ENCODE measurements at regions not wholly inside any gene's neighbourhood (a gene's known extent, or its start where the extent isn't known, plus 50 kb on each side); places are given as distances from the start of the nearest gene placed in this dataset.

- Mint-ChIP-seq H3K4me3 (ENCODE audit: unreplicated experiment) (no peak overlapping the region), H3K4me1 (ENCODE audit: insufficient read depth, unreplicated experiment) (peaks cover 12% of the 10 kb centered on the region), H3K27ac (ENCODE audit: low read depth, unreplicated experiment) (no peak overlapping the region), H3K36me3 (ENCODE audit: insufficient read depth, unreplicated experiment) (no peaks in the 10 kb centered on the region), H3K27me3 (ENCODE audit: insufficient read depth, unreplicated experiment) (no peaks in the 10 kb centered on the region), H3K9me3 (ENCODE audit: unreplicated experiment) (no peaks in the 10 kb centered on the region)
- no TSS peak for BruUV-seq (replicated peaks)
- intact Hi-C loops (cut with micrococcal nuclease): no loop called here
- POLR2A ChIA-PET: interaction anchor here (0.6 kb wide), 1 partner anchor 48 kb away, joined by 4 read pairs; no protein-coding TSS in a partner anchor
- no peak for DNase-seq (ENCODE audit: unreplicated experiment)
- CTCF ChIA-PET: interaction anchor here (0.6 kb wide), 1 partner anchor 450 kb away, joined by 7 read pairs; no protein-coding TSS in a partner anchor
- TF ChIP-seq, protein P1, sequence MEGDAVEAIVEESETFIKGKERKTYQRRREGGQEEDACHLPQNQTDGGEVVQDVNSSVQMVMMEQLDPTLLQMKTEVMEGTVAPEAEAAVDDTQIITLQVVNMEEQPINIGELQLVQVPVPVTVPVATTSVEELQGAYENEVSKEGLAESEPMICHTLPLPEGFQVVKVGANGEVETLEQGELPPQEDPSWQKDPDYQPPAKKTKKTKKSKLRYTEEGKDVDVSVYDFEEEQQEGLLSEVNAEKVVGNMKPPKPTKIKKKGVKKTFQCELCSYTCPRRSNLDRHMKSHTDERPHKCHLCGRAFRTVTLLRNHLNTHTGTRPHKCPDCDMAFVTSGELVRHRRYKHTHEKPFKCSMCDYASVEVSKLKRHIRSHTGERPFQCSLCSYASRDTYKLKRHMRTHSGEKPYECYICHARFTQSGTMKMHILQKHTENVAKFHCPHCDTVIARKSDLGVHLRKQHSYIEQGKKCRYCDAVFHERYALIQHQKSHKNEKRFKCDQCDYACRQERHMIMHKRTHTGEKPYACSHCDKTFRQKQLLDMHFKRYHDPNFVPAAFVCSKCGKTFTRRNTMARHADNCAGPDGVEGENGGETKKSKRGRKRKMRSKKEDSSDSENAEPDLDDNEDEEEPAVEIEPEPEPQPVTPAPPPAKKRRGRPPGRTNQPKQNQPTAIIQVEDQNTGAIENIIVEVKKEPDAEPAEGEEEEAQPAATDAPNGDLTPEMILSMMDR (IDR thresholded peaks at IDR 0.05; ENCODE audit: unreplicated experiment): no peak
Observed at GRCh38 chr6:15791448-15792181, 128.8 kb upstream of the DTNBP1 start.

- Mint-ChIP-seq H3K36me3 (ENCODE audit: insufficient read depth, unreplicated experiment) (no peaks in the 10 kb centered on the region), H3K4me1 (ENCODE audit: insufficient read depth, unreplicated experiment) (peaks cover 6% of the 10 kb centered on the region)
- CTCF ChIA-PET: no interaction called here
Observed at GRCh38 chr6:15790116-15790515, 127.3 kb upstream of the DTNBP1 start.

DNA sequence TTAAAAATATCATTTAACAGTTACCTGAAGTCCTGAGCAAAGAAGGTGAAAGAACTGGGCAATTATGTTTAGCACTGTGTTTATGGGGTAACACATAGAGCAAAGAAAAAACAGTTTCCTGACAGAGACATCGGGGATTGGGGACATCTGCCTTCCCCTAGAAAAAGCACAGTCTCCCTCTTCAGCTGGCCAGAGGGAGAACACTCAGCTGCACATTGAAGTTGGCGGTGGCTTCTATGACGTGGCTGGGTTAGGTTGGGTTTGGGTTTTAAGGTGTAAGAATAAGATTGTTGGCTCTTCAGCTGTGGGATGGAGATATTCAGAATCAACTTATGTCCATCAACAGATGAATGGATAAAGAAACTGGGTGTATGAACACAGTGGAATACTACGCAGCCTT is 124.0 kb upstream of the DTNBP1 start:
- Mint-ChIP-seq H3K36me3 (ENCODE audit: insufficient read depth, unreplicated experiment) (no peaks in the 10 kb centered on the region), H3K27me3 (ENCODE audit: insufficient read depth, unreplicated experiment) (no peaks in the 10 kb centered on the region), H3K4me3 (ENCODE audit: unreplicated experiment) (no peak overlapping the region), H3K27ac (ENCODE audit: low read depth, unreplicated experiment) (no peak overlapping the region), H3K9me3 (ENCODE audit: unreplicated experiment) (no peaks in the 10 kb centered on the region), H3K4me1 (ENCODE audit: insufficient read depth, unreplicated experiment) (peaks cover under 1% of the 10 kb centered on the region)
- TF ChIP-seq, protein P1 (IDR thresholded peaks at IDR 0.05; ENCODE audit: unreplicated experiment): no peak
- intact Hi-C loops (cut with micrococcal nuclease): no loop called here
- CTCF ChIA-PET: no interaction called here
- no TSS peak for BruUV-seq (replicated peaks)
- POLR2A ChIA-PET: no interaction called here
- DNase-seq (ENCODE audit: unreplicated experiment): no peak

More at GRCh38 chr6:15790116-15790515, 127.3 kb upstream of the DTNBP1 start:
- Mint-ChIP-seq H3K4me3 (ENCODE audit: unreplicated experiment) (no peak overlapping the region), H3K27ac (ENCODE audit: low read depth, unreplicated experiment) (no peak overlapping the region), H3K9me3 (ENCODE audit: unreplicated experiment) (no peaks in the 10 kb centered on the region), H3K27me3 (ENCODE audit: insufficient read depth, unreplicated experiment) (no peaks in the 10 kb centered on the region)
- DNase-seq (ENCODE audit: unreplicated experiment): no peak
- intact Hi-C loops (cut with micrococcal nuclease): no loop called here
- BruUV-seq (replicated peaks): no TSS peak
- POLR2A ChIA-PET: no interaction called here
- TF ChIP-seq, protein P1 (IDR thresholded peaks at IDR 0.05; ENCODE audit: unreplicated experiment): no peak

DNA sequence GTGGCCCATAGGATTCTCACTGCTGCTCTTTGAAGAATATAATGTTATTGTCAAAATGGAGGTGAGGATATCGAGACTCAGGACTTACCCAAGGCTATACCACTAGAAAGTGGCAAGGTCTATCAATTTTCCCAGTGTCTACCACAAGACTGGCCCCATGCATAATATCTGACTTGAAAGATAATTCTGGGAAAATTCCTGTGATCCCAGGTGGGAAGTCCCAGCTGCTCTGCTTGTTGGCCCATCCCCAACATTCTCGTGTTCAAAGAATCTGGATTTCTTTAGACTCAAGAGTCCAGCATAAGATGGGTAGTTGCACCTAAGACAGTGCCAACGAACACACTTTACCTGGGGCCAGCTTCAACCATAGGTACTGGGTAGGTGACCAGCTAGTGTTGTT is 120.7 kb upstream of the DTNBP1 start:
- intact Hi-C loops (cut with micrococcal nuclease): no loop called here
- no peak overlapping the region for H3K4me3 Mint-ChIP-seq (ENCODE audit: unreplicated experiment)

More for the DNA sequence above, 120.7 kb upstream of the DTNBP1 start:
- Mint-ChIP-seq H3K9me3 (ENCODE audit: unreplicated experiment) (no peaks in the 10 kb centered on the region), H3K4me1 (ENCODE audit: insufficient read depth, unreplicated experiment) (no peaks in the 10 kb centered on the region), H3K27ac (ENCODE audit: low read depth, unreplicated experiment) (no peak overlapping the region), H3K36me3 (ENCODE audit: insufficient read depth, unreplicated experiment) (no peaks in the 10 kb centered on the region), H3K27me3 (ENCODE audit: insufficient read depth, unreplicated experiment) (no peaks in the 10 kb centered on the region)
- no peak for DNase-seq (ENCODE audit: unreplicated experiment)
- CTCF ChIA-PET: interaction anchor here (0.6 kb wide), 1 partner anchor 399 kb away, joined by 3 read pairs; no protein-coding TSS in a partner anchor
- no TSS peak for BruUV-seq (replicated peaks)
- POLR2A ChIA-PET: no interaction called here
- TF ChIP-seq, protein P1 (IDR thresholded peaks at IDR 0.05; ENCODE audit: unreplicated experiment): no peak

All from MCF 10A (cell line).